HepG2 (cell line): ENCODE measurements at regions not wholly inside any gene's neighbourhood (a gene's known extent, or its start where the extent isn't known, plus 50 kb on each side); places are given as distances from the start of the nearest gene placed in this dataset.
"Not testable (repeated sequence)": the region's sequence is repeated elsewhere in the genome, so short reads cannot be mapped to it uniquely, and the experiment has no call there.

ENCODE experiments used
- ATAC-seq: fragments of 200-7000 bp; cut with Tn5 transposase; 3 replicates; pipeline ENCODE4 v1.9.1; 2020; ENCODE audit warnings: mild to moderate bottlenecking, moderate library complexity
- BruUV-seq: library from RNA; stranded (reverse); fragments of 400-500 nt; replicated peaks from 2 replicates; lab custom pipeline; 2021; lab: Mats Ljungman, UMichigan
- CTCF ChIA-PET: fragments of 300-600 bp; formaldehyde crosslinking; extraction: SDS; loops from one replicate; lab custom pipeline; 2021; ENCODE audit warnings: low total read pairs, inconsistent platforms, low intra/inter-chr PET ratio; lab: Yijun Ruan, JAX
- POLR2A ChIA-PET: fragments of 350-600 bp; sonication (Branson Sonifier 250); formaldehyde crosslinking; loops from one replicate; lab custom pipeline; 2020; ENCODE audit warnings: antibody characterized with exemption, inconsistent platforms; lab: Yijun Ruan, JAX
- DNase-seq: peaks from one replicate; pipeline ENCODE4 v3.0.0-alpha.2; 2015; ENCODE audit warnings: low spot score
- FAIRE-seq: peaks from 3 replicates; lab custom pipeline; 2011; peaks lifted over from hg19 to GRCh38; lab: Jason Lieb, UNC
- H2AFZ ChIP-seq: one replicate; pipeline ENCODE4 v1.6.1; 2011; ENCODE audit warnings: low read length, inconsistent platforms
- H3K27ac ChIP-seq: fragments of 300-600 bp; 3 replicates; pipeline ENCODE4 v1.8.0; 2011; ENCODE audit warnings: mixed run types, mild to moderate bottlenecking, mixed read lengths, low read length, inconsistent platforms; ENCODE audit not compliant: insufficient read depth; ENCODE audit errors: extremely low read length
- H3K27me3 ChIP-seq, 2 experiments: fragments of 200-600 bp in 1 of 2; 2 replicates in 1 of 2; 3 replicates in 1 of 2; pipeline versions ENCODE4 v1.6.0 to v1.8.0; 2011; ENCODE audit warnings: low read length in 2 of 2, mild to moderate bottlenecking in 2 of 2, moderate library complexity in 2 of 2, inconsistent platforms in 1 of 2; ENCODE audit not compliant: insufficient read depth in 2 of 2, control insufficient read depth in 1 of 2
- H3K36me3 ChIP-seq, 2 experiments: fragments of 200-600 bp in 1 of 2; replicated peaks in 1 of 2; 2 replicates in 1 of 2; 3 replicates in 1 of 2; pipeline versions ENCODE4 v1.5.1 to v1.8.0; 2011; ENCODE audit warnings: low read length in 2 of 2, inconsistent platforms in 1 of 2; ENCODE audit not compliant: insufficient read depth in 2 of 2, control insufficient read depth in 1 of 2
- H3K4me1 ChIP-seq: 2 replicates; pipeline ENCODE4 v1.5.1; 2012; ENCODE audit warnings: low read length, inconsistent platforms; ENCODE audit not compliant: insufficient read depth
- H3K4me2 ChIP-seq: 2 replicates; pipeline ENCODE4 v1.6.0; 2011; ENCODE audit warnings: low read depth, low read length, inconsistent platforms
- H3K4me3 ChIP-seq, 3 experiments: fragments of 200-600 bp in 1 of 3; sonication (generic), shearing (Covaris generic) in 1 of 3; replicated peaks in 1 of 3; 2 replicates each; pipeline ENCODE4 v1.5.1; 2011 to 2016; ENCODE audit warnings: low read length in 3 of 3, inconsistent platforms in 2 of 3, low read depth in 2 of 3, mild to moderate bottlenecking in 2 of 3, control low read depth in 1 of 3, mixed read lengths in 1 of 3; ENCODE audit not compliant: insufficient read depth in 1 of 3
- H3K79me2 ChIP-seq: one replicate; pipeline ENCODE4 v1.6.1; 2011; ENCODE audit warnings: low read length, inconsistent platforms; ENCODE audit not compliant: insufficient read depth
- H3K9ac ChIP-seq: 2 replicates; pipeline ENCODE4 v1.6.0; 2011; ENCODE audit warnings: mild to moderate bottlenecking, low read depth, low read length, inconsistent platforms; ENCODE audit not compliant: insufficient read depth
- H3K9me3 ChIP-seq: 2 replicates; pipeline ENCODE4 v1.5.1; 2012; ENCODE audit warnings: mild to moderate bottlenecking, low read length
- H4K20me1 ChIP-seq: 2 replicates; pipeline ENCODE4 v1.6.0; 2011; ENCODE audit warnings: inconsistent platforms, mild to moderate bottlenecking, low read length, moderate library complexity; ENCODE audit not compliant: insufficient read depth
- AFF4 ChIP-seq: sonication (generic); formaldehyde crosslinking; IDR thresholded peaks from 2 replicates; pipeline ENCODE4 v1.4.0; 2020; ENCODE audit warnings: missing genetic modification reagents
- RELA ChIP-seq: sonication (generic); formaldehyde crosslinking; IDR thresholded peaks from 2 replicates; pipeline ENCODE4 v1.4.0; 2020; ENCODE audit warnings: missing genetic modification reagents
- USF2 ChIP-seq, 2 experiments: sonication (generic) in 1 of 2; formaldehyde crosslinking in 1 of 2; IDR thresholded peaks; 2 replicates each; pipeline versions ENCODE4 v1.5.1 to v1.6.1; 2011 to 2020; ENCODE audit warnings: borderline replicate concordance in 1 of 2, low read depth in 1 of 2, low read length in 1 of 2, mild to moderate bottlenecking in 1 of 2, missing genetic modification reagents in 1 of 2, moderate library complexity in 1 of 2
- ZNF124 ChIP-seq: sonication (generic); formaldehyde crosslinking; IDR thresholded peaks from 2 replicates; pipeline ENCODE4 v1.4.0; 2020; ENCODE audit warnings: missing genetic modification reagents
- WGBS: methylation state at CpG from one replicate; pipeline ENCODE4 v1.1.6; 2017; ENCODE audit warnings: low lambda C conversion rate; 5-methylcytosine and 5-hydroxymethylcytosine counted together
- in situ Hi-C: cut with HindIII; loops from 2 replicates; pipeline ENCODE4 v1.10.0; 2017; ENCODE audit warnings: low pct_unique_long_range_greater_than_20kb; ENCODE audit not compliant: extremely low pct_ligation_motif_present
- intact Hi-C: fragments of 100-400 bp; cut with micrococcal nuclease; formaldehyde crosslinking; loops from one replicate; pipeline ENCODE4 v1.10.0; 2022; ENCODE audit not compliant: unreplicated experiment

GRCh38 chr13:18964942-18965341, 216.7 kb downstream of the TUBA3C start (continued):
- no peak for TF ChIP-seq AFF4 (CRISPR knock-in tag)
- no peak for TF ChIP-seq RELA

- H3K4me2 ChIP-seq, CTCF ChIA-PET, H3K27me3 ChIP-seq, H3K36me3 ChIP-seq, BruUV-seq, H3K9ac ChIP-seq, intact Hi-C loops, H3K27ac ChIP-seq, H2AFZ ChIP-seq, FAIRE-seq, ATAC-seq, POLR2A ChIA-PET, H4K20me1 ChIP-seq, DNase-seq, H3K4me3 ChIP-seq, in situ Hi-C loops, H3K4me1 ChIP-seq, H3K79me2 ChIP-seq: not testable (repeated sequence)
- 2% methylated on average over 7 of the region's 10 CpGs for WGBS
- H3K9me3 ChIP-seq: peaks cover 51% of the 10 kb centered on the region
Measured at GRCh38 chr13:18963684-18964083, 217.9 kb downstream of the TUBA3C start.

GRCh38 chr13:18962168-18962734, 219.4 kb downstream of the TUBA3C start:
- Histone ChIP-seq H3K4me3 (no peak overlapping the region), H4K20me1 (no peaks in the 10 kb centered on the region), H3K4me2 (no peak overlapping the region), H3K36me3 (no peaks in the 10 kb centered on the region), H3K79me2 (no peaks in the 10 kb centered on the region), H3K9me3 (peaks cover 55% of the 10 kb centered on the region), H3K27ac (no peak overlapping the region), H3K9ac (no peak overlapping the region), H2AFZ (no peak overlapping the region), H3K27me3 (no peaks in the 10 kb centered on the region), H3K4me1 (no peaks in the 10 kb centered on the region)
- ChIA-PET POLR2A (no interaction called here), CTCF (no interaction called here)
- DNase-seq (no peak), ATAC-seq (no peak), FAIRE-seq (no peak)
- in situ Hi-C loops: no loop called here
- BruUV-seq: no TSS peak
- intact Hi-C loops: no loop called here
- 0% methylated on average over 2 of the region's 16 CpGs for WGBS
- no peak for TF ChIP-seq ZNF124 (CRISPR knock-in tag)
- TF ChIP-seq USF2 (IDR thresholded peaks at IDR 0.05; ENCODE audit: low read depth, low read length): no peak
- TF ChIP-seq USF2 (CRISPR knock-in tag; IDR thresholded peaks at IDR 0.05; ENCODE audit: borderline replicate concordance): no peak
